H9 (cell line): ENCODE measurements at regions not wholly inside any gene's neighbourhood (a gene's known extent, or its start where the extent isn't known, plus 50 kb on each side); places are given as distances from the start of the nearest gene placed in this dataset.

ENCODE experiments used
- DNase-seq: peaks from one replicate; pipeline ENCODE4 v3.0.0-alpha.2; 2017
- H2AFZ ChIP-seq: one replicate; pipeline ENCODE4 v1.6.1; 2013; ENCODE audit warnings: mild to moderate bottlenecking, low read length, control low read depth, moderate library complexity
- H2AK5ac ChIP-seq: 2 replicates; pipeline ENCODE4 v1.6.1; 2013; ENCODE audit warnings: low read length, control low read depth, mixed read lengths; ENCODE audit not compliant: insufficient read length
- H2BK120ac ChIP-seq: one replicate; pipeline ENCODE4 v1.6.1; 2013; ENCODE audit warnings: low read depth, mild to moderate bottlenecking, low read length, control low read depth, inconsistent platforms; ENCODE audit not compliant: poor library complexity, severe bottlenecking
- H2BK12ac ChIP-seq: 2 replicates; pipeline ENCODE4 v1.6.1; 2013; ENCODE audit warnings: low read length, control low read depth, mixed read lengths, low read depth; ENCODE audit not compliant: insufficient read length
- H2BK15ac ChIP-seq: 2 replicates; pipeline ENCODE4 v1.6.1; 2013; ENCODE audit warnings: low read depth, low read length, control low read depth
- H2BK20ac ChIP-seq: one replicate; pipeline ENCODE4 v1.6.1; 2013; ENCODE audit warnings: low read depth, mild to moderate bottlenecking, low read length, control low read depth, inconsistent platforms; ENCODE audit not compliant: poor library complexity, severe bottlenecking
- H2BK5ac ChIP-seq: 2 replicates; pipeline ENCODE4 v1.6.1; 2013; ENCODE audit warnings: low read length, control low read depth, mixed read lengths; ENCODE audit not compliant: insufficient read length
- H3K14ac ChIP-seq: 2 replicates; pipeline ENCODE4 v1.6.1; 2013; ENCODE audit warnings: low read length, control low read depth; ENCODE audit not compliant: insufficient read depth
- H3K18ac ChIP-seq: 2 replicates; pipeline ENCODE4 v1.6.1; 2013; ENCODE audit warnings: low read depth, mild to moderate bottlenecking, mixed read lengths, low read length, control low read depth; ENCODE audit not compliant: insufficient read length
- H3K23ac ChIP-seq: 2 replicates; pipeline ENCODE4 v1.6.1; 2013; ENCODE audit warnings: low read length, control low read depth, mixed read lengths, low read depth; ENCODE audit not compliant: insufficient read length
- H3K23me2 ChIP-seq: 2 replicates; pipeline ENCODE4 v1.6.1; 2013; ENCODE audit warnings: low read depth, mild to moderate bottlenecking, mixed read lengths, low read length, control low read depth; ENCODE audit not compliant: insufficient read length, poor library complexity, severe bottlenecking
- H3K27ac ChIP-seq: 2 replicates; pipeline ENCODE4 v1.5.1; 2013; ENCODE audit warnings: low read length, control low read depth, mixed read lengths, low read depth; ENCODE audit not compliant: insufficient read length
- H3K27me3 ChIP-seq: 2 replicates; pipeline ENCODE4 v1.6.1; 2013; ENCODE audit warnings: low read length, control low read depth, inconsistent platforms; ENCODE audit not compliant: insufficient read depth
- H3K4ac ChIP-seq: 2 replicates; pipeline ENCODE4 v1.6.1; 2013; ENCODE audit warnings: low read depth, mild to moderate bottlenecking, control low read depth, inconsistent platforms, low read length, moderate library complexity
- H3K4me1 ChIP-seq: 2 replicates; pipeline ENCODE4 v1.6.1; 2013; ENCODE audit warnings: low read length, control low read depth, inconsistent platforms; ENCODE audit not compliant: insufficient read depth
- H3K4me2 ChIP-seq: 2 replicates; pipeline ENCODE4 v1.6.1; 2013; ENCODE audit warnings: low read length, control low read depth, mixed read lengths; ENCODE audit not compliant: insufficient read length, insufficient read depth
- H3K56ac ChIP-seq: 2 replicates; pipeline ENCODE4 v1.6.1; 2013; ENCODE audit warnings: low read depth, mild to moderate bottlenecking, mixed read lengths, low read length, control low read depth; ENCODE audit not compliant: insufficient read length
- H3K79me1 ChIP-seq: 2 replicates; pipeline ENCODE4 v1.6.1; 2013; ENCODE audit warnings: low read depth, mild to moderate bottlenecking, moderate library complexity, low read length, control low read depth, inconsistent platforms; ENCODE audit not compliant: insufficient read depth, poor library complexity, severe bottlenecking
- H3K79me2 ChIP-seq: 2 replicates; pipeline ENCODE4 v1.6.1; 2013; ENCODE audit warnings: low read length, control low read depth, inconsistent platforms; ENCODE audit not compliant: insufficient read depth
- H3K9ac ChIP-seq: 2 replicates; pipeline ENCODE4 v1.6.1; 2013; ENCODE audit warnings: low read length, control low read depth, mixed read lengths; ENCODE audit not compliant: insufficient read length; ENCODE audit errors: extremely low read depth
- H3K9me3 ChIP-seq: one replicate; pipeline ENCODE4 v1.6.1; 2013; ENCODE audit warnings: low read depth, low read length, inconsistent platforms; ENCODE audit not compliant: control insufficient read depth
- H3T11ph ChIP-seq: one replicate; pipeline ENCODE4 v1.6.1; 2013; ENCODE audit warnings: mild to moderate bottlenecking, low read length, control low read depth, inconsistent platforms
- H4K20me1 ChIP-seq: one replicate; pipeline ENCODE4 v1.6.1; 2013; ENCODE audit not compliant: control insufficient read depth, insufficient read length, insufficient read depth
- H4K5ac ChIP-seq: 2 replicates; pipeline ENCODE4 v1.6.1; 2013; ENCODE audit warnings: low read depth, mild to moderate bottlenecking, mixed read lengths, low read length, control low read depth; ENCODE audit not compliant: insufficient read length
- H4K8ac ChIP-seq: replicated peaks from 2 replicates; pipeline ENCODE4 v1.6.1; 2013; ENCODE audit warnings: low read length, control low read depth, mixed read lengths, low read depth; ENCODE audit not compliant: insufficient read length
- H4K91ac ChIP-seq: 2 replicates; pipeline ENCODE4 v1.6.1; 2013; ENCODE audit warnings: low read depth, mild to moderate bottlenecking, moderate library complexity, mixed read lengths, low read length, control low read depth; ENCODE audit not compliant: insufficient read length
- H3K27ac Mint-ChIP-seq, 3 experiments: 2 replicates in 2 of 3; 3 replicates in 1 of 3; pipeline ENCODE4 v1.8.0; 2020 to 2021; ENCODE audit warnings: mixed read lengths in 3 of 3, mild to moderate bottlenecking in 1 of 3, moderate library complexity in 1 of 3
- H3K27me3 Mint-ChIP-seq: 2 replicates; pipeline ENCODE4 v1.8.0; 2021; ENCODE audit warnings: low read depth, mild to moderate bottlenecking, moderate library complexity, mixed read lengths
- H3K36me3 Mint-ChIP-seq, 3 experiments: 2 replicates in 2 of 3; 3 replicates in 1 of 3; pipeline ENCODE4 v1.8.0; 2020 to 2021; ENCODE audit warnings: low read depth in 3 of 3, mixed read lengths in 3 of 3; ENCODE audit not compliant: insufficient read depth in 1 of 3
- H3K4me1 Mint-ChIP-seq, 2 experiments: 2 replicates each; pipeline ENCODE4 v1.8.0; 2020; ENCODE audit warnings: mixed read lengths in 2 of 2
- H3K4me3 Mint-ChIP-seq, 2 experiments: 2 replicates in 1 of 2; 3 replicates in 1 of 2; pipeline ENCODE4 v1.8.0; 2020 to 2021; ENCODE audit warnings: mild to moderate bottlenecking in 2 of 2, mixed read lengths in 2 of 2, moderate library complexity in 1 of 2
- H3K9me3 Mint-ChIP-seq, 2 experiments: 2 replicates in 1 of 2; 3 replicates in 1 of 2; pipeline ENCODE4 v1.8.0; 2020; ENCODE audit warnings: mild to moderate bottlenecking in 2 of 2, mixed read lengths in 2 of 2, moderate library complexity in 1 of 2
- WGBS: extraction: QIAGEN DNeasy Blood & Tissue Kit; methylation state at CpG from one replicate; pipeline ENCODE4 v1.1.7; 2013; ENCODE audit warnings: missing lambda C conversion rate, low lambda C conversion rate, mixed read lengths; ENCODE audit not compliant: insufficient read length; ENCODE audit errors: extremely low coverage; 5-methylcytosine and 5-hydroxymethylcytosine counted together
- TF ChIP-seq, protein P1 (sequence below): fragments of 200-600 bp; sonication (generic); conservative IDR thresholded peaks from 3 replicates; pipeline ENCODE4 v1.8.0; 2021; ENCODE audit warnings: antibody characterized with exemption, mild to moderate bottlenecking

DNA sequence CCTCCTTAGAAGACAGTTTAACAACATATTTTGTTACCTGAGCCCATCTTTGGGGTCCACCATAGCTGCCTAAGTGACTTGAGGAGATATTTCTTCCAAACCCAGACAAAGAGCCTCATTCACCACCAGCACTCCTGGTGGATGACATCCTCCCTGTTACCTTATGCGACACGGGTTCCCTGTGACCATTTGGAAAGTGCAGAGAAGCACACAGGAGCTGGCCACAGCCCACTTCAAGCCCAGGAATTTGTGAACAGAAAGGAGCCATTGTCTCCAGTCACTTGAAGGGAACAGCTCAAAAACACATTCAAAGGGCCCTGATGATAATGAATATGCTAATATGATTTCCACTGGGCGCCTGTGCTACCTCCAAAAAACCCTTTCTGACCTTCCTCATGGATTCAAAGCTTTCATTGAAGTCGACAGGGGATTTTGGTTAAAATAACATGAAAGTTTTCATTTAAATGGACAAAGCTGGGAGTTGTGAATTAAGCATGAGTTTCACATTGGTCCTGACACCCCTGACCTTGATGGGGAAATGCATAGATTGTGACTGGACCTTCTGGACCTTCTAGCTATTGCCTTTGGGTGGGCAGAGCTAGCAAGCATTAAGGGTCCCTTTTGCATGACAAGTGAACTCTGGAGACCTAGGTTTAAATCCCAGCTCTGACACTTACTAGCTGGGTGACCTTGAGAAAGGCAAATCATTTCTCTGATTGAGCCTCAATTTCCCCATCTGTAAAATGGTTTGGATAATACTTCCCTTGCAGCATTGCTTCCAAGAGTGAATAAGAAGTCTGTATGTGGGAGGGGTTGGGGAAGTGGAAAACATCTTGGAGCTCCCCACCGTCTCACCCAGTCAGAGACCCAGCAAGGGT is 83.3 kb upstream of the SIRPA start:
- no peak overlapping the region for H3K4ac ChIP-seq
- H2BK120ac ChIP-seq = no peak overlapping the region
- H2BK15ac ChIP-seq = no peak overlapping the region
- Mint-ChIP-seq H3K36me3 (no peaks in the 10 kb centered on the region), H3K27ac (peak overlapping the region in 2 of 3 experiments; percentile 74 to 90; a peak in 5 of 7 replicates), H3K4me3 (peak overlapping the region in 1 of 2 experiments; percentile 16; a peak in 2 of 5 replicates), H3K9me3 (no peaks in the 10 kb centered on the region), H3K4me1 (peaks cover 55 to 67% of the 10 kb centered on the region in 2 experiments), H3K27me3 (peaks cover 38% of the 10 kb centered on the region)
- no peak overlapping the region for H4K91ac ChIP-seq
- H3K79me2 ChIP-seq = no peaks in the 10 kb centered on the region
- H4K20me1 ChIP-seq = no peaks in the 10 kb centered on the region
- no peak overlapping the region for H3K27ac ChIP-seq
- no peak overlapping the region for H3K23ac ChIP-seq
- no peak overlapping the region for H2AFZ ChIP-seq
- WGBS = no CpG with 5 or more reads among the region's 5 CpGs
- no peak overlapping the region for H3K4me2 ChIP-seq
- H3T11ph ChIP-seq = no peak overlapping the region
- no peak overlapping the region for H2BK5ac ChIP-seq
- no peak overlapping the region for H3K18ac ChIP-seq
- no peak overlapping the region for H4K5ac ChIP-seq
- no peaks in the 10 kb centered on the region for H3K9me3 ChIP-seq
- H3K27me3 ChIP-seq = no peaks in the 10 kb centered on the region
- H3K79me1 ChIP-seq = no peaks in the 10 kb centered on the region
- H3K14ac ChIP-seq = no peak overlapping the region
- H3K9ac ChIP-seq = no peak overlapping the region
- DNase-seq = no peak
- H2AK5ac ChIP-seq = no peak overlapping the region
- no peak overlapping the region for H4K8ac ChIP-seq
- H3K23me2 ChIP-seq = no peaks in the 10 kb centered on the region
- H3K4me1 ChIP-seq = peaks cover 11% of the 10 kb centered on the region; the same call in 1 of the 2 replicates
- H2BK20ac ChIP-seq = no peak overlapping the region
- H2BK12ac ChIP-seq = no peak overlapping the region
- TF ChIP-seq, protein P1, sequence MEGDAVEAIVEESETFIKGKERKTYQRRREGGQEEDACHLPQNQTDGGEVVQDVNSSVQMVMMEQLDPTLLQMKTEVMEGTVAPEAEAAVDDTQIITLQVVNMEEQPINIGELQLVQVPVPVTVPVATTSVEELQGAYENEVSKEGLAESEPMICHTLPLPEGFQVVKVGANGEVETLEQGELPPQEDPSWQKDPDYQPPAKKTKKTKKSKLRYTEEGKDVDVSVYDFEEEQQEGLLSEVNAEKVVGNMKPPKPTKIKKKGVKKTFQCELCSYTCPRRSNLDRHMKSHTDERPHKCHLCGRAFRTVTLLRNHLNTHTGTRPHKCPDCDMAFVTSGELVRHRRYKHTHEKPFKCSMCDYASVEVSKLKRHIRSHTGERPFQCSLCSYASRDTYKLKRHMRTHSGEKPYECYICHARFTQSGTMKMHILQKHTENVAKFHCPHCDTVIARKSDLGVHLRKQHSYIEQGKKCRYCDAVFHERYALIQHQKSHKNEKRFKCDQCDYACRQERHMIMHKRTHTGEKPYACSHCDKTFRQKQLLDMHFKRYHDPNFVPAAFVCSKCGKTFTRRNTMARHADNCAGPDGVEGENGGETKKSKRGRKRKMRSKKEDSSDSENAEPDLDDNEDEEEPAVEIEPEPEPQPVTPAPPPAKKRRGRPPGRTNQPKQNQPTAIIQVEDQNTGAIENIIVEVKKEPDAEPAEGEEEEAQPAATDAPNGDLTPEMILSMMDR = no peak
- H3K56ac ChIP-seq = no peak overlapping the region
